OCI-LY7 (cell line): ENCODE measurements at regions not wholly inside any gene's neighbourhood (a gene's known extent, or its start where the extent isn't known, plus 50 kb on each side); places are given as distances from the start of the nearest gene placed in this dataset.

Experiments used
- CTCF ChIP-seq: fragments of 200-600 bp; sonication (generic); conservative IDR thresholded peaks from 2 replicates; pipeline ENCODE4 v1.5.1; 2014; ENCODE audit warnings: mild to moderate bottlenecking, antibody characterized with exemption, low read length, moderate library complexity, mixed read lengths
- EZH2phosphoT487 ChIP-seq: fragments of 200-600 bp; sonication (generic); IDR thresholded peaks from 2 replicates; pipeline ENCODE4 v1.6.1; 2018; ENCODE audit warnings: low read depth, borderline replicate concordance, mild to moderate bottlenecking, mixed run types, antibody characterized with exemption, low read length, moderate library complexity, mixed read lengths

DNA sequence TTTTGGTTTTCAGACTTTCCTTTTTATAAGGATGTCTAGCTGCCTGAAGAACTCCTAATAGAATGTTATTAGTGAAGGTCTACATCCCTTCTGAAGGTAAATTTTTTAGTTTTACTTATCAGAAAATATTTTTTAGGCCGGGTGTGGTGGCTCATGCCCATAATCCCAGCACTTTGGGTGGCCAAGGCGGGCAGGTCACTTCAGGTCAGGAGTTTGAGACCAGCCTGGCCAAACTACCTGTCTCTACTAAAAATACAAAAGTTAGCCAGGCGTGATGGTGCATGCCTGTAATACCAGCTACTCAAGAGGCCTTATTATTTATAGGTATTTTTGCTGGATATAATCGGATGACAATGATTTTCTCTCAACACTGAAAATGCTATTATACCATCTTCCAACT is 181.9 kb upstream of the KCNK2 start:
- no peak for TF ChIP-seq CTCF
- TF ChIP-seq EZH2phosphoT487: no peak
